Astrocyte (in vitro differentiated cells and primary cell): ENCODE measurements at regions not wholly inside any gene's neighbourhood (a gene's known extent, or its start where the extent isn't known, plus 50 kb on each side); places are given as distances from the start of the nearest gene placed in this dataset.

Experiments used
- DNase-seq: peaks from one replicate; pipeline ENCODE4 v3.0.0-alpha.2; 2010; ENCODE audit warnings: low read depth
- FAIRE-seq: peaks from 2 replicates; lab custom pipeline; 2011; peaks lifted over from hg19 to GRCh38; lab: Jason Lieb, UNC
- H2AFZ ChIP-seq: 2 replicates; pipeline ENCODE4 v1.6.0; 2012; ENCODE audit warnings: low read depth, low read length, inconsistent platforms
- H3K27ac ChIP-seq: 2 replicates; pipeline ENCODE4 v1.5.1; 2011; ENCODE audit warnings: low read depth, low read length, inconsistent platforms
- H3K27me3 ChIP-seq: 2 replicates; pipeline ENCODE4 v1.6.0; 2011; ENCODE audit warnings: low read length, inconsistent platforms; ENCODE audit not compliant: insufficient read depth
- H3K36me3 ChIP-seq: 2 replicates; pipeline ENCODE4 v1.5.1; 2011; ENCODE audit warnings: low read length, inconsistent platforms; ENCODE audit not compliant: insufficient read depth
- H3K4me1 ChIP-seq: 2 replicates; pipeline ENCODE4 v1.5.1; 2011; ENCODE audit warnings: low read length, inconsistent platforms; ENCODE audit not compliant: insufficient read depth
- H3K4me2 ChIP-seq: 2 replicates; pipeline ENCODE4 v1.6.0; 2012; ENCODE audit warnings: low read length, inconsistent platforms
- H3K4me3 ChIP-seq: 2 replicates; pipeline ENCODE4 v1.5.1; 2011; ENCODE audit warnings: low read depth, mild to moderate bottlenecking, low read length, inconsistent platforms; ENCODE audit not compliant: insufficient read depth
- H3K79me2 ChIP-seq: 2 replicates; pipeline ENCODE4 v1.6.0; 2012; ENCODE audit warnings: mild to moderate bottlenecking, low read length, inconsistent platforms; ENCODE audit not compliant: insufficient read depth
- H3K9ac ChIP-seq: 2 replicates; pipeline ENCODE4 v1.6.0; 2012; ENCODE audit warnings: mild to moderate bottlenecking, low read length, inconsistent platforms
- H3K9me3 ChIP-seq: 2 replicates; pipeline ENCODE4 v1.5.1; 2012; ENCODE audit warnings: low read depth, mild to moderate bottlenecking, low read length, inconsistent platforms; ENCODE audit not compliant: insufficient read depth
- H4K20me1 ChIP-seq: 2 replicates; pipeline ENCODE4 v1.6.0; 2012; ENCODE audit warnings: low read length, inconsistent platforms; ENCODE audit not compliant: insufficient read depth
- H3K27ac Mint-ChIP-seq: one replicate; pipeline ENCODE4 v1.8.0; 2021; ENCODE audit warnings: mild to moderate bottlenecking, mixed read lengths; ENCODE audit not compliant: unreplicated experiment
- H3K27me3 Mint-ChIP-seq: one replicate; pipeline ENCODE4 v1.8.0; 2021; ENCODE audit warnings: low read depth, mixed read lengths; ENCODE audit not compliant: unreplicated experiment
- H3K36me3 Mint-ChIP-seq: one replicate; pipeline ENCODE4 v1.8.0; 2021; ENCODE audit warnings: low read depth, mixed read lengths; ENCODE audit not compliant: unreplicated experiment
- H3K4me1 Mint-ChIP-seq: one replicate; pipeline ENCODE4 v1.8.0; 2021; ENCODE audit warnings: low read depth, mixed read lengths; ENCODE audit not compliant: unreplicated experiment
- H3K4me3 Mint-ChIP-seq: one replicate; pipeline ENCODE4 v1.8.0; 2021; ENCODE audit warnings: mild to moderate bottlenecking, moderate library complexity, mixed read lengths; ENCODE audit not compliant: unreplicated experiment
- H3K9me3 Mint-ChIP-seq: one replicate; pipeline ENCODE4 v1.8.0; 2021; ENCODE audit warnings: mild to moderate bottlenecking, mixed read lengths; ENCODE audit not compliant: unreplicated experiment
- EZH2 ChIP-seq: IDR thresholded peaks from 2 replicates; pipeline ENCODE4 v1.6.1; 2012; ENCODE audit warnings: mild to moderate bottlenecking, low read length, inconsistent platforms; ENCODE audit not compliant: insufficient read depth
- TF ChIP-seq, protein P1 (sequence below): IDR thresholded peaks from 2 replicates; pipeline ENCODE4 v1.5.1; 2011; ENCODE audit warnings: low read depth, mild to moderate bottlenecking, inconsistent platforms, low read length, moderate library complexity; ENCODE audit not compliant: insufficient read depth

DNA sequence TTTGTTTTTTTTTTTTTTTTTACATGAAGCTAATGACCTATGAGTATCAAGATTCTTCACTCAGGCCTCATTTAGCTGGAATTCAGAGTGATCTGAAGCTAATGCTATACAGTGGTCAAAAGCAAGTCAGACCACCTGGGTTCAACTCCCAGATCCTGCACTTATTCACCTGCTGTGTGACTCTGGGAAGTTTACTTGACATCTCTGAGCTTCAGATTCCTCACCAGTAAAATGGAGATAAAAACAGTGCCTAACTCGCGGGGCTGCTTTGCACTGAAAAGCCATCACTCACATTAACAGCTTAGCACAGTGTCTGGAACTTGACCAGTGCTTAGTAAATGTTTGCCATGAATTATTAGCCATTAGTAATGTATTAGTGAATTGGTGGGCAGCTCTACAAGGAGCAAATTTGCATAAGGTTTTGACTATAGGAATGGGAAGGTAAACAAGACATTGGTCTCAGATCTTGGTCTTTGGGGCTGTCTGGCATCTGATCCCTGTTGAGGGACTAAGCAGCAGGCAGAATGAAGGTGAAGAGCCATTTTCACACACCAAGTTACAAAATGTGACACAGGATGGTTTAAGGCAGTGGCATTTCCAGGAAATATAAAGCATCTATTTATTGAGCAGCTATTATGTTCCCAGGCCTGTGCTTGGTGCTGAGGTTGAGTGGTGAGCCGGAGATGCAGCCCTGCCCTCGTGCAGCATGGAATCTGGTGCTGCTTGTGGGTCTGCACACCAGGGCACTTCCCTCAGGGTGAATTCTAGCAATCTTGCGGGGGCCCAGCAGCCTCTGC lies 291.3 kb downstream of the RRAGC start:
- Histone ChIP-seq H4K20me1 (no peaks in the 10 kb centered on the region), H3K27me3 (peaks cover 17% of the 10 kb centered on the region), H2AFZ (no peak overlapping the region), H3K27ac (no peak overlapping the region), H3K9ac (no peak overlapping the region), H3K79me2 (no peaks in the 10 kb centered on the region), H3K4me1 (no peaks in the 10 kb centered on the region), H3K36me3 (no peaks in the 10 kb centered on the region), H3K4me2 (no peak overlapping the region), H3K4me3 (no peak overlapping the region), H3K9me3 (no peaks in the 10 kb centered on the region)
- peaks cover 70% of the 10 kb centered on the region for H3K27me3 Mint-ChIP-seq
- TF ChIP-seq, protein P1, sequence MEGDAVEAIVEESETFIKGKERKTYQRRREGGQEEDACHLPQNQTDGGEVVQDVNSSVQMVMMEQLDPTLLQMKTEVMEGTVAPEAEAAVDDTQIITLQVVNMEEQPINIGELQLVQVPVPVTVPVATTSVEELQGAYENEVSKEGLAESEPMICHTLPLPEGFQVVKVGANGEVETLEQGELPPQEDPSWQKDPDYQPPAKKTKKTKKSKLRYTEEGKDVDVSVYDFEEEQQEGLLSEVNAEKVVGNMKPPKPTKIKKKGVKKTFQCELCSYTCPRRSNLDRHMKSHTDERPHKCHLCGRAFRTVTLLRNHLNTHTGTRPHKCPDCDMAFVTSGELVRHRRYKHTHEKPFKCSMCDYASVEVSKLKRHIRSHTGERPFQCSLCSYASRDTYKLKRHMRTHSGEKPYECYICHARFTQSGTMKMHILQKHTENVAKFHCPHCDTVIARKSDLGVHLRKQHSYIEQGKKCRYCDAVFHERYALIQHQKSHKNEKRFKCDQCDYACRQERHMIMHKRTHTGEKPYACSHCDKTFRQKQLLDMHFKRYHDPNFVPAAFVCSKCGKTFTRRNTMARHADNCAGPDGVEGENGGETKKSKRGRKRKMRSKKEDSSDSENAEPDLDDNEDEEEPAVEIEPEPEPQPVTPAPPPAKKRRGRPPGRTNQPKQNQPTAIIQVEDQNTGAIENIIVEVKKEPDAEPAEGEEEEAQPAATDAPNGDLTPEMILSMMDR: no peak
- TF ChIP-seq EZH2: no peak
- H3K9me3 Mint-ChIP-seq: no peaks in the 10 kb centered on the region
- no peak for FAIRE-seq
- H3K36me3 Mint-ChIP-seq: no peaks in the 10 kb centered on the region
- no peak for DNase-seq
- H3K4me1 Mint-ChIP-seq: no peaks in the 10 kb centered on the region
- no peak overlapping the region for H3K4me3 Mint-ChIP-seq
- H3K27ac Mint-ChIP-seq: no peak overlapping the region

DNA sequence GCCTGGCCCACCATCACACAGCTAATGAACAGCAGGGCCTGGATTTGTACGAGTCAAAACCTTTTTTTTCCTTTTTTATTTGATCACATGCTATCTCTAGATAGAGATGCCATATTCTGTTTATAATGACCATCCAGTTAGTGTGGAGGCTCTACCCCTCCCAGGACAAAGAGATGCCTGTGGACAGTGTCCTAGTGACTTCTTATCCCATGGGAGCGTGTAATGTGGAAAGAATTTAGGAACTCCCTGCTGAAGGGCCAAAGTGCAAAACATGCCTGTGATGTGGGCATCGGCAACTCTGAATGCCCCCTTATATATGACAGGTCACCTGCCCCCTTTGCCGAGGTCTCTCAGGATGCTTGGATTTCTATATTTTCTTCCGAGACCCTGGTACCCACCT lies 292.2 kb downstream of the RRAGC start:
- no peaks in the 10 kb centered on the region for H3K79me2 ChIP-seq
- H3K9ac ChIP-seq: no peak overlapping the region
- no peak overlapping the region for H3K27ac ChIP-seq
- DNase-seq (no peak), FAIRE-seq (no peak)
- TF ChIP-seq, protein P1: no peak
- no peak for TF ChIP-seq EZH2
- H3K4me1 ChIP-seq: no peaks in the 10 kb centered on the region
- H3K4me3 ChIP-seq: no peak overlapping the region
- no peaks in the 10 kb centered on the region for H3K36me3 ChIP-seq
- peaks cover 73% of the 10 kb centered on the region for H3K27me3 Mint-ChIP-seq
- H2AFZ ChIP-seq: no peak overlapping the region
- H3K4me2 ChIP-seq: no peak overlapping the region
- H3K27me3 ChIP-seq: peaks cover 15% of the 10 kb centered on the region
- no peaks in the 10 kb centered on the region for H3K36me3 Mint-ChIP-seq
- H3K27ac Mint-ChIP-seq: no peak overlapping the region
- no peaks in the 10 kb centered on the region for H4K20me1 ChIP-seq
- no peaks in the 10 kb centered on the region for H3K9me3 Mint-ChIP-seq
- no peaks in the 10 kb centered on the region for H3K4me1 Mint-ChIP-seq
- no peaks in the 10 kb centered on the region for H3K9me3 ChIP-seq
- H3K4me3 Mint-ChIP-seq: no peak overlapping the region

DNA sequence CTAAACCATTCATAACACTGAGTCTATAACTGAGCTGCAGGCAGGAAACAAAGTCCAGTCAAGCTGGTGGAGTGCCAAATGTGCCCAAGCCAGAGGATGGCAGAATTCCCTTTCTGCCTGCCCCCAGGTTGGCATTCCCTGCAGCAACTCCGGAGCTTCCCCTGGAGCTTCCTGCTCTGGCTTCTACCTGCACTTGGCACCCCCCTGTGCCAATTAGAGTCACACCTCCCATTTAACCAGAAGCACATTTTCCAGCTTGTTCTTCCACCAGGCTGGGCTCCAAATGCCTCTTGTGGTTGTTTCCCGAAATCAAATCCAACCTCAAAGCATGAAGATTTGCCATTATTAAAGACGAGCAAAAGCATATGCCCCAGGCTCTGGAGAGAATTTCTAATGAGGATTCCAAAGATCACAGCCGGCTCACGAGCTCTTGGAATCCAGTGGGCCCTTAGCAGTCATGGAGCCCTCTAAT lies 294.5 kb downstream of the RRAGC start:
- DNase-seq (no peak), FAIRE-seq (no peak)
- H3K36me3 Mint-ChIP-seq: no peaks in the 10 kb centered on the region
- Histone ChIP-seq H3K36me3 (no peaks in the 10 kb centered on the region), H3K9me3 (no peaks in the 10 kb centered on the region), H3K79me2 (no peaks in the 10 kb centered on the region), H3K4me3 (no peak overlapping the region), H3K4me1 (no peaks in the 10 kb centered on the region), H3K27ac (no peak overlapping the region), H2AFZ (no peak overlapping the region), H3K4me2 (no peak overlapping the region), H4K20me1 (no peaks in the 10 kb centered on the region), H3K27me3 (peaks cover 20% of the 10 kb centered on the region), H3K9ac (no peak overlapping the region)
- TF ChIP-seq, protein P1: no peak
- no peak for TF ChIP-seq EZH2
- H3K9me3 Mint-ChIP-seq: no peaks in the 10 kb centered on the region
- H3K27me3 Mint-ChIP-seq: peaks cover 68% of the 10 kb centered on the region
- H3K4me3 Mint-ChIP-seq: no peak overlapping the region
- H3K27ac Mint-ChIP-seq: no peak overlapping the region
- H3K4me1 Mint-ChIP-seq: no peaks in the 10 kb centered on the region
